Pancreas (tissue), 10 donors: ENCODE measurements at regions not wholly inside any gene's neighbourhood (a gene's known extent, or its start where the extent isn't known, plus 50 kb on each side); places are given as distances from the start of the nearest gene placed in this dataset.

Experiments used
- ATAC-seq, 4 donors: fragments of 200-7000 bp; cut with Tn5 transposase; one replicate each; pipeline versions ENCODE4 v1.8.0 to v1.9.1; 2020; ENCODE audit warnings: mild to moderate bottlenecking in 4 of 4, moderate library complexity in 4 of 4
- DNase-seq, 6 donors: peaks; one replicate each; pipeline ENCODE4 v3.0.0-alpha.2; 2020
- FAIRE-seq: peaks from 2 replicates; lab custom pipeline; 2012; peaks lifted over from hg19 to GRCh38; lab: Jason Lieb, UNC
- H3K27ac ChIP-seq, 4 donors: fragments of 200-600 bp; sonication (generic); 1 replicate in 3 of 4; 2 replicates in 1 of 4; pipeline versions ENCODE4 v1.5.0 to v1.8.0; 2020
- H3K27me3 ChIP-seq, 4 donors: fragments of 200-600 bp; one replicate each; pipeline ENCODE4 v1.8.0; 2021
- H3K36me3 ChIP-seq, 3 donors: fragments of 200-600 bp; sonication (generic) in 1 of 3; one replicate each; pipeline versions ENCODE4 v1.5.0 to v1.8.0; 2020 to 2021
- H3K4me1 ChIP-seq, 3 donors: fragments of 200-600 bp; one replicate each; pipeline ENCODE4 v1.8.0; 2021
- H3K4me3 ChIP-seq, 4 donors: fragments of 200-600 bp; sonication (generic) in 2 of 4; one replicate each; pipeline versions ENCODE4 v1.5.0 to v1.8.0; 2020 to 2021
- H3K9me3 ChIP-seq, 4 donors: fragments of 200-600 bp; one replicate each; pipeline ENCODE4 v1.8.0; 2021
- CTCF ChIP-seq, 4 donors: fragments of 200-600 bp; sonication (generic) in 3 of 4; IDR thresholded peaks; one replicate each; pipeline versions ENCODE4 v1.5.0 to v1.8.0; 2021; ENCODE audit warnings: antibody characterized with exemption in 4 of 4
- WGBS, 2 donors: extraction: QIAGEN DNeasy Blood & Tissue Kit; methylation state at CpG; one replicate each; pipeline ENCODE4 v1.1.7; 2013; 5-methylcytosine and 5-hydroxymethylcytosine counted together
- intact Hi-C, 3 donors: fragments of 100-400 bp; cut with DNase I; formaldehyde crosslinking; loops; one replicate each; pipeline versions ENCODE4 v1.11.1 to v1.14.2; 2022
- donor health status: healthy with polysubstance abuse.
- donor health status: DM: no; HTN: no; CAD: no; lungs with moderate emphysema.
- donor health status: DM: no; HTN: no; CAD: no.
- donor health status: control.
- donor health status: control.
- donor health status: Bipolar disorder and iron deficiency.
- donor health status: DM: yes; HTN: yes; CAD: no.
- donor health status: DM: no; HTN: no; CAD: no.
- donor health status: DM: no; HTN: no; CAD: no.
- donor health status: DM: yes; HTN: yes; CAD: no.

GRCh38 chr18:25633563-25633962 lies 281.6 kb upstream of the ZNF521 start:
- H3K36me3 ChIP-seq: no peaks in the 10 kb centered on the region
- 39 to 60% methylated on average over 2 of the region's 2 CpGs for WGBS, 2 donors
- no peak overlapping the region for H3K4me3 ChIP-seq
- no peak for DNase-seq
- no peak overlapping the region for H3K27ac ChIP-seq
- TF ChIP-seq CTCF (IDR thresholded peaks at IDR 0.05): no peak
- H3K9me3 ChIP-seq: no peaks in the 10 kb centered on the region
- intact Hi-C loops: no loop called here
- no peaks in the 10 kb centered on the region for H3K4me1 ChIP-seq
- no peak for FAIRE-seq
- no peaks in the 10 kb centered on the region for H3K27me3 ChIP-seq
- no peak for ATAC-seq

- intact Hi-C loops: no loop called here
- no peak for TF ChIP-seq CTCF (IDR thresholded peaks at IDR 0.05)
- H3K27me3 ChIP-seq: no peaks in the 10 kb centered on the region
- H3K4me1 ChIP-seq: no peaks in the 10 kb centered on the region
- H3K4me3 ChIP-seq: no peak overlapping the region
- no peaks in the 10 kb centered on the region for H3K36me3 ChIP-seq
- DNase-seq (no peak), FAIRE-seq (no peak), ATAC-seq (no peak)
- H3K9me3 ChIP-seq: no peaks in the 10 kb centered on the region
- no peak overlapping the region for H3K27ac ChIP-seq
Observed at GRCh38 chr18:25630682-25631081, 278.7 kb upstream of the ZNF521 start.

GRCh38 chr18:25621682-25622081 lies 269.7 kb upstream of the ZNF521 start:
- Histone ChIP-seq H3K4me3 (no peak overlapping the region), H3K4me1 (no peaks in the 10 kb centered on the region), H3K27ac (no peak overlapping the region), H3K27me3 (peaks cover 0 to 2% (median 0%) of the 10 kb centered on the region in 4 donors), H3K36me3 (no peaks in the 10 kb centered on the region), H3K9me3 (no peaks in the 10 kb centered on the region)
- ATAC-seq: no peak
- no peak for DNase-seq
- WGBS, 2 donors: 43 to 63% methylated on average over 2 of the region's 2 CpGs
- intact Hi-C loops: no loop called here
- no peak for TF ChIP-seq CTCF (IDR thresholded peaks at IDR 0.05)
- FAIRE-seq: no peak

- ATAC-seq: no peak
- no peak for FAIRE-seq
- peaks cover 0 to 2% (median 0%) of the 10 kb centered on the region in 4 donors for H3K27me3 ChIP-seq
Observed at GRCh38 chr18:25621144-25621543, 269.2 kb upstream of the ZNF521 start.

GRCh38 chr18:25614168-25614567 lies 262.2 kb upstream of the ZNF521 start:
- 66 to 69% methylated on average over 4 of the region's 4 CpGs for WGBS, 2 donors
- no peak for DNase-seq
- Histone ChIP-seq H3K4me1 (no peaks in the 10 kb centered on the region), H3K9me3 (no peaks in the 10 kb centered on the region), H3K27me3 (no peaks in the 10 kb centered on the region), H3K4me3 (no peak overlapping the region), H3K36me3 (no peaks in the 10 kb centered on the region), H3K27ac (no peak overlapping the region)
- no peak for FAIRE-seq
- intact Hi-C loops: no loop called here
- no peak for TF ChIP-seq CTCF (IDR thresholded peaks at IDR 0.05)
- ATAC-seq: no peak

More at GRCh38 chr18:25621144-25621543, 269.2 kb upstream of the ZNF521 start:
- H3K9me3 ChIP-seq: no peaks in the 10 kb centered on the region
- TF ChIP-seq CTCF (IDR thresholded peaks at IDR 0.05): no peak
- H3K27ac ChIP-seq: no peak overlapping the region
- WGBS, 2 donors: 81 to 100% methylated on average over 1 of the region's 1 CpG
- H3K4me1 ChIP-seq: no peaks in the 10 kb centered on the region
- H3K36me3 ChIP-seq: no peaks in the 10 kb centered on the region
- H3K4me3 ChIP-seq: no peak overlapping the region
- DNase-seq: no peak
- intact Hi-C loops: no loop called here
